SH-SY5Y (cell line): ENCODE measurements at regions not wholly inside any gene's neighbourhood (a gene's known extent, or its start where the extent isn't known, plus 50 kb on each side); places are given as distances from the start of the nearest gene placed in this dataset.

ENCODE experiments used
- GATA2 ChIP-seq: IDR thresholded peaks from 2 replicates; pipeline ENCODE4 v1.6.1; 2011; ENCODE audit warnings: mild to moderate bottlenecking, low read depth, low read length
- GATA3 ChIP-seq: IDR thresholded peaks from 2 replicates; pipeline ENCODE4 v1.6.1; 2011; ENCODE audit warnings: low read depth, mild to moderate bottlenecking, low read length, moderate library complexity

DNA sequence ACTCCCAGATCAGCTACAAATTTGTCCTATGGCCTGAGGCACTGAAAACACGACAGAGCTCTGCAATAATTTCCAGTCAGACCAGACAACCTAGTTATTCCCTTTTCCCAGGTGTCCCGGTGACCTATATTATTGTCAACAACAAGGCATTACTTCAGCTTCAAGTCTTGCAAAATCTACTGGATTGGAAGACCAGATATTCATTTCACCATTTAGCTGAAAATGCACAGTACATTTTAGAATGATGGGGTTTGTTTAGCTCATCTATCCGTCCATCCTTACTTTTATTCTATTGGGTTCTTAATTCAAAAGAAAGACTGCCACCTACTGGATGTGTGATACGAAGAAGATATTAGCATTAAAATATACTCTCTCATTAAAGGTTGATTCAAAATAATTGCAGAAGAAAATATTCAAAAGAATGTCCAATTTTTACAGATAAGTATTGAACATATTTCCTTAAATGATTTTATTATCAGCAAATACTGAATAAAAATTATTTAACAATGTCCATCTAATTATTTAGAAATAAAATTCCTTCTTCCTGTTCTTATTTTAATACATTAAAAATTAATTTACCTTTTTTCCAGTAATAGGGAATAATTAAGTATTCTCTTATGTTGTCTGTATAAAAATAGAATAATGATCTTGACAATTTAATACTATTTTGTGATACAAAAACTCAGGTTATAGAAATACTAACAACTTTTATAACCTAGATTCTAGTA is 244.9 kb upstream of the LRIG3 start:
- TF ChIP-seq GATA2 (no peak), GATA3 (no peak)
